GM12875 (cell line): ENCODE measurements at regions not wholly inside any gene's neighbourhood (a gene's known extent, or its start where the extent isn't known, plus 50 kb on each side); places are given as distances from the start of the nearest gene placed in this dataset.
"Not testable (repeated sequence)": the region's sequence is repeated elsewhere in the genome, so short reads cannot be mapped to it uniquely, and the experiment has no call there.

ENCODE experiments used
- H3K4me3 ChIP-seq: one replicate; pipeline ENCODE4 v1.5.1; 2011; ENCODE audit warnings: low read depth, low read length, control low read depth
- CTCF ChIP-seq: IDR thresholded peaks from 2 replicates; pipeline ENCODE4 v1.5.1; 2011; ENCODE audit warnings: low read depth, mild to moderate bottlenecking, control low read depth, inconsistent platforms, low read length, moderate library complexity, borderline replicate concordance; ENCODE audit not compliant: insufficient read depth

- H3K4me3 ChIP-seq: no peak overlapping the region
- TF ChIP-seq CTCF: no peak
Measured at GRCh38 chrX:150202641-150203247, 160.4 kb upstream of the MAMLD1 start.

DNA sequence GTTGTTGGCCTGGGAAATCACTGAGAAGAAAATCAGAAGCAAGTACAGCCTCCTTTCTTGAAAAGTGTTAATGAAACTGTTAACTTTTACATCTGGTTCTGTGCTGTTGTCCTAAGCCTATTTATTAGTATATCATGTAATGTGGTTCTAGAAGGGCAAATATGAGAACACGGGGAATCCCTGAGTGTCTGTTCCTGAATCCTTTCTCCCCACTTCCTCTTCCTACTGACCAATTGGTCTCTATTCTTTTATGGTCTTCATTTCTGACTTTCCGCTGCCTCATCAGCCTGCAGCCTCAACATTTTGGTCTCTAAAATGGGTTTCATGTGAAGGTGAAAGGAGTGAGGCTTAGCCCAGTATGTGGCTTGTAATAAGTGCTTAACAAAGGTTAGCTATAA lies 159.9 kb upstream of the MAMLD1 start:
- no peak overlapping the region for H3K4me3 ChIP-seq
- no peak for TF ChIP-seq CTCF

DNA sequence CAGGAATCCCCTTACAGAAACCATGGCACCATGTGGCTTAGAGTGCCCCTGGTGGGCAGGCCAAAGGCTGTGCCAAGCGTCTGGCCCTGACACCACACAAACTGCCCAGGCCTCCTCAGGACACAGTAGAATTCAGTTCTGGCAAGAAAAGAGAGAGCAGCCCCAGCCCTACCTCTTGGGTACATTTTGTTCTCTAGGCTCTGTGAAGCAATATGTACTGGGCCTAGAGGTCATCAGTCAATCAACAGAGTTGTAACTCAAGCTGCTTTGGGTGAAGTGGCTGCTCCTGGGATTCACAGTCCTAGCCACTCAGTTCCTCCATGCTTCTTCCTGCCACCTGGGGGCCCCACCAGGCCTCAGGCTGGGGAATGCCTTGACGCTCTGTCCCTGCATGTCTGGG lies 158.1 kb upstream of the MAMLD1 start:
- 0 out of 2 replicates have a peak, but pooled peaks have one; percentile 5 for TF ChIP-seq CTCF
- no peak overlapping the region for H3K4me3 ChIP-seq

DNA sequence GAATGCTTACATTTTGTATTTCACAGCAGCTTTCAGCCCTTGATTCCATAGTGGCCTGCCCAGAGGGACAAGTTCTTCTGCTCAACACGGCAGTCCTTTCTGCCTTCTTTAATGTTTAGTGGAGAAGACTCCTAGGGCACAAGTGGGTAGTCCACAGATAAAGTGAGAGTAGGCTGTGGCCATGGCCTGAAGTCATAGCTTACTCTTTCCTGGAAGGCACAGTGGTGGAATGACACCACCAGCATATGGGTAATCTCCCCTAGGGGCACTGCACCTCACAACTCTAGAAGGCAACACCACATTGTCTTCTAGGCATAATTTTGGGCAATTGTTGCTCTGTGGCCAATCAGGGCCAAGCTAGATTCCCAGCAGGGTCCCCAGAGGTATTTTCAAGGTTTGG lies 155.4 kb upstream of the MAMLD1 start:
- no peak for TF ChIP-seq CTCF
- no peak overlapping the region for H3K4me3 ChIP-seq

DNA sequence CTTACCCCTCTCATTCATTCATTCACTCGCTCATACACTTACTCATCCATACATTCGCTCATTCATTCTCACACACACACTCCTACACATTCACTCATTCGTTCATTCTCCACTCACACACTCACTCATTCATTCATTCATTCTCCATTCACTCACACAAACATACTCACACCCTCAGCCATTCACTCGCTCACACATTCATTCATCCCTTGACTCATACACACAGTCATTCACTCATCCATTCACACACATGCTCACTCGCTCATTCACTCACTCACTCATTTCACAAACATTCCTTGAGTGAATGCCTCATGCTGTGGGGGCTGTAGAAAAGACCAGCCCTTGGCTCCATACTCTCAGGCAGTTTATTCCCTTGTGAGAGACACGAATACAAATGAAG lies 151.1 kb upstream of the MAMLD1 start:
- no peak overlapping the region for H3K4me3 ChIP-seq
- TF ChIP-seq CTCF: no peak

GRCh38 chrX:150212672-150213480 lies 150.2 kb upstream of the MAMLD1 start:
- H3K4me3 ChIP-seq: no peak overlapping the region
- TF ChIP-seq CTCF: no peak

- TF ChIP-seq CTCF: no peak
- no peak overlapping the region for H3K4me3 ChIP-seq
Measured at GRCh38 chrX:150213481-150214030, 149.6 kb upstream of the MAMLD1 start.

GRCh38 chrX:150216000-150216399 lies 147.1 kb upstream of the MAMLD1 start:
- H3K4me3 ChIP-seq: not testable (repeated sequence)
